AG04450 (cell line): ENCODE measurements at regions not wholly inside any gene's neighbourhood (a gene's known extent, or its start where the extent isn't known, plus 50 kb on each side); places are given as distances from the start of the nearest gene placed in this dataset.

Experiments used
- CTCF ChIA-PET: fragments of 300-600, 350-600 bp; formaldehyde crosslinking; extraction: SDS; loops from one replicate; lab custom pipeline; 2022; ENCODE audit warnings: antibody characterized with exemption, inconsistent platforms; lab: Charles Lee
- POLR2A ChIA-PET: fragments of 350-600 bp; formaldehyde crosslinking; extraction: SDS; loops from one replicate; lab custom pipeline; 2021; ENCODE audit warnings: antibody characterized with exemption, inconsistent platforms; lab: Yijun Ruan, JAX
- DNase-seq: peaks from one replicate; pipeline ENCODE4 v3.0.0-alpha.2; 2011; ENCODE audit warnings: low read depth, low spot score
- H3K27ac ChIP-seq: one replicate; pipeline ENCODE4 v1.5.1; 2012; ENCODE audit warnings: low read depth, low read length, control low read depth
- H3K27me3 ChIP-seq: one replicate; pipeline ENCODE4 v1.6.0; 2012; ENCODE audit warnings: low read length; ENCODE audit not compliant: control insufficient read depth, insufficient read depth
- H3K4me3 ChIP-seq: 2 replicates; pipeline ENCODE4 v1.5.1; 2011; ENCODE audit warnings: mild to moderate bottlenecking, low read depth, low read length, control low read depth
- H3K9me3 ChIP-seq: 2 replicates; pipeline ENCODE4 v1.5.1; 2012; ENCODE audit warnings: low read length; ENCODE audit not compliant: control insufficient read depth, insufficient read depth
- TF ChIP-seq, protein P1 (sequence below): IDR thresholded peaks from 2 replicates; pipeline ENCODE4 v1.5.1; 2011; ENCODE audit warnings: low read depth, low read length, control low read depth, inconsistent platforms

GRCh38 chr4:125507141-125507540 lies 192.4 kb downstream of the FAT4 start:
- Histone ChIP-seq H3K27me3 (no peaks in the 10 kb centered on the region), H3K9me3 (no peaks in the 10 kb centered on the region), H3K27ac (no peak overlapping the region), H3K4me3 (no peak overlapping the region)
- ChIA-PET POLR2A (no interaction called here), CTCF (no interaction called here)
- TF ChIP-seq, protein P1, sequence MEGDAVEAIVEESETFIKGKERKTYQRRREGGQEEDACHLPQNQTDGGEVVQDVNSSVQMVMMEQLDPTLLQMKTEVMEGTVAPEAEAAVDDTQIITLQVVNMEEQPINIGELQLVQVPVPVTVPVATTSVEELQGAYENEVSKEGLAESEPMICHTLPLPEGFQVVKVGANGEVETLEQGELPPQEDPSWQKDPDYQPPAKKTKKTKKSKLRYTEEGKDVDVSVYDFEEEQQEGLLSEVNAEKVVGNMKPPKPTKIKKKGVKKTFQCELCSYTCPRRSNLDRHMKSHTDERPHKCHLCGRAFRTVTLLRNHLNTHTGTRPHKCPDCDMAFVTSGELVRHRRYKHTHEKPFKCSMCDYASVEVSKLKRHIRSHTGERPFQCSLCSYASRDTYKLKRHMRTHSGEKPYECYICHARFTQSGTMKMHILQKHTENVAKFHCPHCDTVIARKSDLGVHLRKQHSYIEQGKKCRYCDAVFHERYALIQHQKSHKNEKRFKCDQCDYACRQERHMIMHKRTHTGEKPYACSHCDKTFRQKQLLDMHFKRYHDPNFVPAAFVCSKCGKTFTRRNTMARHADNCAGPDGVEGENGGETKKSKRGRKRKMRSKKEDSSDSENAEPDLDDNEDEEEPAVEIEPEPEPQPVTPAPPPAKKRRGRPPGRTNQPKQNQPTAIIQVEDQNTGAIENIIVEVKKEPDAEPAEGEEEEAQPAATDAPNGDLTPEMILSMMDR: no peak
- no peak for DNase-seq

- no peak for DNase-seq
- no peaks in the 10 kb centered on the region; the same call in 1 of the 2 replicates for H3K9me3 ChIP-seq
- TF ChIP-seq, protein P1: no peak
- H3K27me3 ChIP-seq: no peaks in the 10 kb centered on the region
- no peak overlapping the region for H3K4me3 ChIP-seq
- ChIA-PET POLR2A (no interaction called here), CTCF (no interaction called here)
- H3K27ac ChIP-seq: no peak overlapping the region
Measured at GRCh38 chr4:125511715-125512114, 197.0 kb downstream of the FAT4 start.

- Histone ChIP-seq H3K27ac (no peak overlapping the region), H3K4me3 (no peak overlapping the region), H3K27me3 (no peaks in the 10 kb centered on the region), H3K9me3 (no peaks in the 10 kb centered on the region; the same call in 1 of the 2 replicates)
- ChIA-PET POLR2A (no interaction called here), CTCF (no interaction called here)
- TF ChIP-seq, protein P1: no peak
- DNase-seq: no peak
Measured at GRCh38 chr4:125515016-125515415, 200.3 kb downstream of the FAT4 start.

DNA sequence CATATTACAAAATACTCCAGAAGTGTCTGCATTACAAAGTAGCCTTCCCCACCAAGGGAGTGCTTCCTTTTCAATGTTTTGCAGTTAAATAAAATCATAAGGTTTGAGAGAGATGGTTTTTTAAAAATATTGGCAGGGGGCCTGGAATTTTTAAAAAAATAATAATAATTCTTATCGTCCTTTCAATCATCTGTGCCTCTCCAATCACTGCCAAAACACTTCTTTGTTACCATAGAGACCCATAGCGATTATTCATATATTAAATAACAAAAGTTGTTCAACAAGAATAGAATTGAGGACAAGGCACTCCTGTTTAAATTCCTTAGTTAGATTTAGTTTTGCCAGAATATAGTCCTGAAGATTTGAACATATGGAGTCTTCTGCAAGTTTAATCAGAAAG lies 203.1 kb downstream of the FAT4 start:
- no peak for DNase-seq
- TF ChIP-seq, protein P1: no peak
- Histone ChIP-seq H3K27ac (no peak overlapping the region), H3K4me3 (no peak overlapping the region), H3K9me3 (no peaks in the 10 kb centered on the region; the same call in 1 of the 2 replicates), H3K27me3 (no peaks in the 10 kb centered on the region)
- ChIA-PET POLR2A (no interaction called here), CTCF (no interaction called here)

- ChIA-PET POLR2A (no interaction called here), CTCF (no interaction called here)
- no peaks in the 10 kb centered on the region for H3K27me3 ChIP-seq
- TF ChIP-seq, protein P1: no peak
- H3K4me3 ChIP-seq: no peak overlapping the region
- no peaks in the 10 kb centered on the region; the same call in 1 of the 2 replicates for H3K9me3 ChIP-seq
- DNase-seq: no peak
- no peak overlapping the region for H3K27ac ChIP-seq
Measured at GRCh38 chr4:125518281-125518680, 203.5 kb downstream of the FAT4 start.
